ENCODE measurements at regions not wholly inside any gene's neighbourhood (a gene's known extent, or its start where the extent isn't known, plus 50 kb on each side); places are given as distances from the start of the nearest gene placed in this dataset.
A peak's percentile ranks its signal among the peaks of the same experiment; 100 is the strongest.
"Not testable (repeated sequence)": the region's sequence is repeated elsewhere in the genome, so short reads cannot be mapped to it uniquely, and the experiment has no call there.

DNA sequence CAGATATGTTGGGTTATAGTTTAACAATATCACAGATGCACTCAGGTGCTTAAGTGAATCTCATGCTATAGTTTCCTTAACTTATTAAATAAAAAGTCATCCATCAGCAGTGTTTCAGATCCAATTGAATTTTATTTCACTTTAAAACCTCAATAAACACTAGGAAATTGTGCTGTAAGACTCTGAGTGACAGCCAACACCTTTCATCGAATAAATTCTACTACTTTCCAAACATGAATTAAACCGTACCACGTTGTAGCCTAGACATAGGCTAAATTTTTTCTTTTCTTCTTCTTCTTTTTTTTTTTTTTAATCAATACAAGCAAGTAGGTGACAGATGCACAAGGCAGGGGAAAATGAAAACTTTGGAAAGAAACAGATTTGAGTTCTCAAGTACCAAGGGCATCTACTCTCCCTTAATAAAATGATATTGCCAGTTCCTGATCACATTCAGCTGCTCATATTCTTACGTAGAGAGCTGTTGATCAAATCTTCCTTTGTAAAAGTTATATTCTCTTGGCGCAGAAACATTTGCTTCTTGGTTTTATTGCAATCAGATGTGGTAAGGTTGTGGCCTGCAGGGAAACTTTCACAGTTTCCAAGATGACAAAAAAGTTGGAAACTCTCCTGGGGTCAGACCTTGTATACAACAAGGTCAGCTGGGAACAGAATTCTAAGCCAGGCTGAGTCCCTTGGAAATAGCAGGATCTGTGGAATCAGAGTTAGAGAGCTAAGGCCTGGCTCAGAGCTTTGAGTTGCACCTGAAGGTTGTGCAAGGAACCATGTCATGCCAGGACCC, 147.7 kb downstream of the CD47 start:
- no peak for DNase-seq (ENCODE audit: low spot score)

DNA sequence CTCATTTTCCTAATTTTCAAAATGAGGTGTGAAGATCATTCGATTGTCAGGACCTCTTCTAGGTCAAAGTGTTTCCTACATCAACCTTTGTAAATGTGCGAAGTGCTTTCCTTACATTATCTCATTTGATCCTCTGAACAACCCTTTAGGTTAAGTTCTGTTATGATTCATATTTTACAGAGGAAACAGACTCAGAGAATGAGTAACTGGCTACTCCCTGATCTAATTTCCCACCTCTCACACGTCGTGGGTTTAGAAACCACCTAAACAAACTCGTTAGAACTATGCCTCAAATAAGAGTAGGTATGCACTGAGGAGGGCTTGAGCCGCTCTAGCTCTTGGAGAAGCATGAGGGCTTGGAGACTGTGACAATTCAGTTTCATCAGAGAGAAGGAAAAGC, 148.6 kb downstream of the CD47 start:
- no peak for DNase-seq (ENCODE audit: low spot score)

DNA sequence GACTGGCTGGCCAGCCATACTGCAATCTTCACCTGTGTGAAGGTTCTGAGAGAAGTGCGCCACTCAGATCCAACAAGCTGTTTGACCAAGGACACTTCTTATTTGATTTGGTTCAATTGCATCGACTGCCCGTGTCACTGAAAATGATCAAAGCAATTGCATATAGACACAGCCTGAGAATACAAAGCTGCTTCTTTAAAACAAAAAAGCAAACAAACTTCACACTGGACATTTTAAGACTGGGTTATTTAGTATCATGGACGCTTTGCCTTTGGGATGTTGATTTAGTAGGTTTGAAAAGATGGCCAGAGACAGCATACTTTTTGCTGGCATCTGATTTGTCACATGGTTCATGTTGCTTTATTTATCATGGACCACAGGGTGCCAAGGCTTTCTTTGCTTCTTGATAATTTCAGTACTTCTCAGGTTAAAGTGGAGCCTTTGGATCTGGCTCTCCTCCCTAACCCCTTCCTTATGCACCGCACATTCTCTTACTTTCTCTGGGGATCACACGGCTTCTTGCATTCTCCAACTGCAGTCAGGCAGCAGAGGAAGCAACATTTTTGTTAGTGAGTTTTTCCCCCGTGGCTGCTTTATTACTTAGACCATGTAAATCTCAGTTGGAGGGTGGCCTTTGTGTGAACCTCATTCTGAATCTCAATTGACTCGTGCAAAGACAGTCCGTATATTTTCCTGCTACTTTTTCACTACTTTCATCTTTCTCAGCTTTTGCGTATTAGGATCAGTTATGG, 151.0 kb downstream of the CD47 start:
- DNase-seq (ENCODE audit: low spot score) = no peak

DNA sequence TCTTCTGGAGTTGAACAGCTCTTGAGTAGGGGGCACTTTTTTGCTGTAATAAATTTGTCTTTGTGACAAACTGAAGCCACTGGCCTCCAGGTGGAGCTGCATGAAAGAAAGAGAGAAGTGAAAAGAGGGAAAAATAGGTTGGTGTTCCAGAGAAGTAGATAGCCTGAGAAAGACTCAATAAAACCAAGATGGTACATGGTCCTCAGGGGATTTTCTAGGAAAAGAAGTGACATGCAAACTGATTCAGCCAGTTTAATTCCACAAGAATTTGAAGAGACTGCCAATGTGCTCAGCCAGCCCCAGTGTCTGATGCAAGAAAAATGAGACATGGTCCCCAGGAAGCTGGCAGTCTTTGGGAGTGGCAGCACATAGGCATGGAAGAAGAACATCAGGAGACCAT, 152.7 kb downstream of the CD47 start:
- no peak for DNase-seq (ENCODE audit: low spot score)

DNA sequence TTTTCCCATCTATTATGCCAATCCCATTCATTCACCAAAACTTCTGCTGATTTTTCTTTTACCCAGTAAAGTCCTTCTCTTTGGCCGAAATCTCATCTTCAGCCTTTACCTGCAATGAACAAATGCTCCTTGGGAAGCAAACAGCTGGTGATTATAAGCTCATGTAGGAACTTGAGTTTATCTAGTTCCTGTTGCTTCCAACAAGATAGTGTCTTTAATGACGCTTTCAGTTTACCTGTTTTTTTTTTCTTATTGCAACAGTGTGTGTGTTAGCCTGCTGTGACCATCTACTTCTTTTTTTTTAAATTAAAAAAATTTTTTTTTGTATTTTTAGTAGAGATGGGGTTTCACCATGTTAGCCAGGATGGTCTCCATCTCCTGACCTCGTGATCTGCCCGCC, 156.0 kb downstream of the CD47 start:
- no peak for DNase-seq (ENCODE audit: low spot score)

DNA sequence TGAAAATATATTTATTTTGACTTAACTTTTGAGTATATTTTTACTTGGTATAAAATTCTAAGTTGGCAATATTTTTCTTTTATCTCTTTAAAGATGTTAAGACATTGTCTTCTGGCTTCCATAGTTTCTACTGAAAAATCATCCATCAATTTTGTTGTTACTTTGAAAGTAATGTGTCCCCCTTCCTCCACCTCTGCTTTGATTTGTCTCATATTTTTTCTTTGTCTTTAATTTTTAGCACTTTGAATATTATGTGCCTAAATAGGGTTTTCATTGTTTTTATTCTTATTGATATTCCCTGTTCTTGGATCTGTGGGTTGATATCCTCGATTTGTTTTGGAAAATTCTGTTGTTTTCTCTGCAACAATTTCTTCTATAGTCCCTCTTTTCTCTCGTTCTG, 157.4 kb downstream of the CD47 start:
- no peak for DNase-seq (ENCODE audit: low spot score)

DNA sequence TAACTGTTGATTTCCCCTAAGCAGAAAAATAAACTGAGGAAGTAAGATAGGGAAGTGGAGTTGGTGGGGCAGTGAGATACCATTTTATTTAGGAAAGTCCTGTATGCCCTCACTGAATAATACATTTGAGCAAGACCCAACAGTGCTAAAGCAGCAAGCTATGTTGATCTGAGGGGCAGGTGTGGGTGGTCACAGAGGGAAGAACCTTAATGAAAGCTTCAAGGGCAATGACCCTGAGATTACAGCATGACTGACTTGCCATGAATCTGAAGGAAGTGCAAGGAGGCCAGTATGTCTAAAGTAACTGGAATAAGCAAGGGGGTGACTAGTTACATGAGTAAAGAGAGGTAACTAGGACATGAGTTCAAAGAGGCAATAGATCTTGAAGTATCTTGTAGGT, 159.5 kb downstream of the CD47 start:
- no peak for DNase-seq (ENCODE audit: low spot score)

DNA sequence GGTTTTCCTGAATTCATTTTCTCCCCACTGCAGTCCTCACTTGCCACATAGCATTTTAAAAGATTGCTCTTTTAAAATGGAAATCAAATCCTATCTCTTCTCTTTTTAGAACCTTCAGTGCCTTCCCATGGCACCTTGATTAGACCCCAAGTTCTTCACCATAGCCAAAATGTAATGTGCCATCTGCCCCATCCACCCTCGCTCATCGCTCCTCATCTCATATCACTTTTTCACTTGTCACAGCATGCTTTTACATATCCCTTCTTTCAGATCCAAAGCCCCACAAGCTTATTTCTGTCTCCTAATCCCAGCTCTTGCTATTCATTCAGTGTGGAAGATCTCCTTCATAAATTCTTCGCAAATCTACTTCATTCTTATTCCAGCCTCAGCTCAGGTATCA, 161.7 kb downstream of the CD47 start:
- DNase-seq (ENCODE audit: low spot score) = no peak

DNA sequence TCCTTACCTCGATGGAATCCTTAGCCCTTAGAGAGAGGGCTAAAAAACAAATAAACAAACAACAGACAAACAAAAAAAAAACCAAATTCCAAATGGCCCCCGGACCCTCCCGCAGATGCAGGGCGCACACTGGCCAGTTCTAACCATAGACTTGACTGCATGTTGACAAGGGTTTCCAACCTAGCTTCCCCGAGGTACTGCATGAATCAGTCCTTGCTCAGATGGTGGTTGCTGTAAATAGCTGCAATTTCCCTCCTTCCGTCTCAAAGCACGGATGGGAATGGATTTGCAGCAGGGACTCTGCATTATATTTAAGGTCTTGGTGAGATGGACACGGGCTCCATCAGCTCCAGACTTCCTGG, 162.8 kb downstream of the CD47 start:
- DNase-seq (ENCODE audit: low spot score) = peak; percentile 41

DNA sequence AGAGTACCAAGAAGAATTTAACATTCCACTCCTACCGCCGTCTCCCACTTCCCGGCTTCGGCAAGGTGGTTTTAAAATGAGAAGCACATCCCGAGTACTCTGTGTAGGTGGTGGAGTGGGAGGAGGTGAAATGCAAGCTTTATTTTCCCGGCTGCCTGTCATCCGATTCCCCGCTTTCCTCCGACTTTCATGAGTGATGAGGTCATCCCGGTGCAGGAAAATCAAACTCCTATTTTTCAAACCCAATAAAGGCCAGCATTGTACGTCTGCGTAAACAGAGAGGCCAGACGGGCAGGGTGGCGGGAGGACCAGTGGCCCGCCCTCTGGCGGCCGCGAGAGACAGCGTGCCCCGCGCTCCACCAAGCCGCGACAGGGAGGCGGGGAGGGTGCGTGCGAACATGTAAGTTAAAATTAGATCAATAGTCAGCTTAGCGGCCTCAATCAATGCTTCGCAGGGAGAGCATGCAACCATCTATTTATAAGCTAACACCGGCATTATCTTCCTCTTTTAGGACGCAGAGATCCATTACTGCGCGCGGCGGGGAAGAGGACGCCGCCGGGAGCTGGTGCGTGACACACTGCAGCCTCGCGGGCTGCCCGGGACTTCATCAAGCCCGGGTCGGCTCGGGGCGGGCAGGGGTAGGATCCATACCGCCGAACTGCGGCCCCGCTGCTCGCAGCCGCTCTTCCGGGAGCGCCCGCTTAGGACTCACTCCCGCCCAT, 163.3 kb downstream of the CD47 start:
- DNase-seq (ENCODE audit: low spot score) = peak; percentile 90

DNA sequence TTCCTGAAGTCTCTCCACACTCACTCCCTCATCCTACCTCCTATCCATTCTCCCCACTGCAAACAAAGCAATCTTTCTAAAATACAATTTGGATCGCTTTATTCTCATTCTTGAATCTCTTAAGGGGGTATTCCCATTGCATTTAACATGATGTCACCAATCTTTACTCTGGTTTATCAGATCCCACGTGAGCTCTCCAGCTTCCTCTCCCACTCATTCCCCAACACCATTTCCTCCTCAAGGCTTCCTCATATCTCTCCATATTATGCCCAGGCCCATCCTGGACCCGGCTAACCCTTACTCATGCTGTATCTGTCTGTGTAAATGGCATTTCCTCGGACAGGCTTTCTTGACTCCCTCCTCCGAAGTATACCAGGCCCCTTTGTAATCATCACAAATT, 165.0 kb downstream of the CD47 start:
- no peak for DNase-seq (ENCODE audit: low spot score)

DNA sequence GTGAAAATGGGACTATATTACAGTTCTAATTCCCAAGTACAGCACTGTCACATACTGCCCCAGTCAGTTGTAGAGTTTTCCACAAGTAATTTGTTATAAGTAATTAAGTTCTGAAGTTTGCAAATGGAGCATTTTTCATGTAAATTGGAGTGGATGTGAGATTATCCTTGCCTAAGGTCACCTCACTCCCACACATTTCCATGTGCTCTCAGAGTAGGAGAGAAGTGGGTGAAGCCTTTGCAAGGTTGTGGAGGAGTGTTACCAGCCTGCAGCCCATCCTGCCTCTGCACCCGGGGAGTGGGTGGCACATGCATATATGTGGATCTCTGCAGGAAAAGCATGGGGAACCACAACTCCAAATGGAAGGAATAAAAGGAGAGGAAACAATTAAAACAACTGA, 169.8 kb downstream of the CD47 start:
- DNase-seq (ENCODE audit: low spot score) = no peak

DNA sequence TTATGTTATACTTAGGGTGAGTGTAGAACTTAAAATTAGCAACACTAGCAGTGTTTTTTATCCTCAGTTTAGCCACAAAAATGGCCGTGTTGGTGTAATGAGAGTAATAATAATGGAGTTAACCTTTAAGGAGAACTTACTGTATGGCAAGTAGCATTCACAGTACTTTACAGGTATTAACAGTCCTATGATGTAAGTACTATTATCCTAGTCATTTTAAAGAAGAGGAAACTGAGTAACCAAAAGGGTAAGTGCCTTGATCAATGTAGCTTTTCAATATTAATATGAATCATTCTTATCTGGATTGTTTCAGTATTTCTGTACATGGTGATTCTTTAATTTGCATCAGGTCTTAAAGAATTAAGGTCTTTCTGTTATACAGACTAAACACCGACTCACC, 170.3 kb downstream of the CD47 start:
- DNase-seq (ENCODE audit: low spot score) = no peak

DNA sequence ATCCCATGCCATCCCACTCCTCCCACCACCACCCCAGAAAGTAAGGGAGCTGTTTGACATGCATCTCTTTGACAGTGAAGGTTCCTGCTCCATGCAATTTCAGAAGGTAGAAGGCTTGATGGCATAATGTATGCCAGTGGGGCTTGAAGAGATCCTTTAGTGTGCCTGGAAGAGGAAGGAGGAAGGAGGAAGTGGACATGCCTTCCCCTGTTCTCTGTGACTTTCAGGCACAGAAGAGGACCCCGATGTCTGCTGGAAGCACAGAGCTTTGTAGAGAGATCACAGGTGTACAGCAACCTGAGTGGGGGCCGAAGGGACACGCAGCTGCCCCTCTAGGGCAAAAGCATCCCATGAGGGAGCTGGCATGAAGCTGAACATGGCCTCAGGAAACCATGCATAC, 171.6 kb downstream of the CD47 start:
- no peak for DNase-seq (ENCODE audit: low spot score)

DNA sequence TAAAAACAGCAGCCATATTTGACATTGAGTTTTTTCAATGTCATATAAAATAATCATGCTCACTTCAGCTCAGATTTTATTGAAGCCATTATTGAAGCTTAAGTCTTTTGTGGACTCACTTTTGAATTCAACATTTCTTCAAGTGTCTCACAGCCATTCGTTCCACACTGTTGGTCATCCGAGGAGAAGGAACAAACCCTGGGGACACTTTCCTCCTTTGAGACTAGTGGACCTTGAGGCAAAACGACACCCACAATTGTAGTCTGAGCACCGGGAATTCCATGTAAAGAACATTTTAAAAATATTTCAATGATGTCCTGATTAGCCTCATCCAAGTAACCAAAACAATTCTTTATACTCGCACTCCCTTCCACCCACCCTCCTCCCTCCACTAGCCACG, 174.7 kb downstream of the CD47 start:
- DNase-seq (ENCODE audit: low spot score) = no peak

DNA sequence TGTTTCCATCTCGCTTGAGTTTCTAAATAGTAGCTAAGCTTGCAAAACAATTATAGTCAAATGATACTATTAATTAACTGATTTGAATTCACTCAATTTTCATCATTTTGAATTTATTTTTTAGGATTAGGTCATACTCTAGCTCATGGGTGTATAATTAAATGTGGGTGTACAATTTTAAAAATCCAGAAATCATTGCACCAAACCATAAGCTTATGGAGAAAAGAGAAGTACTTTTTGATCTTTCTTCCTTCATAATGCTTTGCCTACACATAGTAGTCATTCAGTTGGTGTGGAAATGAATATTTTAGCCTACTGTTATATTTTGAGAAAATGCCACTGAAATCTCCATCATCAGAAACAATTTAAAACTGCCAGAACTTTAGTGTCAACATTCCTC, 175.1 kb downstream of the CD47 start:
- DNase-seq (ENCODE audit: low spot score) = no peak

DNA sequence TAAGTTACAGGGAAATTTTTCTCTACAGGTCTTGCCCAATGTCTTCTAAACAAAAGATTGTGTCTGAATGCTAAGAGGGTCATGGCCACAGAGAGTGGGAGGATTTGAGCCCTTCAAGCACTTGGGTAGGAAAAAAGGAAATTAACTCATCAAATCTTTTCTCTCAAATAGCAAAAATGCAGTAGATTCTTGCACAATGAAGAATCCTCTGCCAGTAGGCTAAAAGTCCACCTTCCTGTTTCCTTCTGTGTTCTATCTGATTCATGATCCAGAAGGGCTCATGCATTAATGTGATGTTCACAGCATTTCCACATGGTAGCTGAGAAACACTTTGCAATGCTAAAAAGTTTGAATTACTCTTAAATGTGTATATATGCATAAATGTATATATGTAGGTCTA, 177.1 kb downstream of the CD47 start:
- DNase-seq (ENCODE audit: low spot score) = no peak

DNA sequence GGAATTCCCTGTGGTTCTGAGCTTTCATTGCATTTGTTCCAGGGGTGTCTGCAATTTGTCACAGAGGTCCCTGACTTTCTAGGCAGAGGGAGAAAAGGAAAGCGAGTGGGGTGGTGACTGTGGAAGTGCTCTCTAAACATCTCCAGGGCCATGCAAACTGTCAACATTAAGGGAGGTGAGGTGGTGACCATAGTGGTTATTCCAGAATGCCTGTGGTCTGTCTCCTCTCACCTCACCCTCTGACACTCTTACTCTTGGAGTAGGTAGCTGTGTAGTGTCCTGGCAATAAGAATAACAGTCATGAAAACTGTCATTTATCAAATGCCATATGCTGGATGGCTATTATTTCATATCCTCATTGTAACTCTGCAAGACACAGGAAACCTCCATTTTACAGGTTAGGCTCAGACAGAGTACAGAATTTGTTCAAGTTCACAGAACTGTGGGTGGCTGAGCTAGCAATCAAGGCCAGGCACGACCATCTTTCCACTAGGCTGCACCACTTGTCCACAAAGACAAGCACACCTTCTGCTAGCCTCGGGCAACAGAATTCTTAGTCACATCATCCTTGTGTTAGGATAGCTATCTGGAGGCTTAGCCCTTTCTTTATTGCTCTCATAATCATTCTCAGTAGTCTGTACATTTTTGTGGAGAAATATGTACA, 179.4 kb downstream of the CD47 start:
- DNase-seq (ENCODE audit: low spot score) = no peak

DNA sequence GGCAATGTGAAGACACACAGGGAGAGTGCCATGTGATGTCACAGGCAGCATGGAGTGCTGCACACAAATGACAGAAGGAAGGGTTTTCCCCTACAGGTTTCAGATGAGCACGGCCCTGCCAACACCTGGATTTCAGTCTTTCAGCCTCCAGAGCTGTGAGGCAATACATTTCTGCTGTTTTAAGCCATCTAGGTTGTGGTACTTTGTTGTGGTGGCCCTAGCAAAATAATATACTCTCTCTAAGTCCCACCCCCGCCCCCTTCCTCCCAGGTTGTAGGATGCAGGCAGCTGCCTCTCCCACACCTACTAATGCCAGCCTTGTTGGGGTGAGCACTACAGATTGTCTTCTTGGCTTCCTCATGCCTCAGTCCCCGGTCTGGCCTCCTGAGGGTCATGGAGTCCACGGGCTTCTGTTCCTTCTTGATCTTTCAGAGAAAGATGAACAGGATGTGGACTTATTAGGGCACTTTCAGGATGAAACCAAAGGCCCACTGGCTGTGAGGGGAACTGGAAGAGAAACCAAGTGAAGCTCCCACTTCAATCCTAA, 180.0 kb downstream of the CD47 start:
- no peak for DNase-seq (ENCODE audit: low spot score)

DNA sequence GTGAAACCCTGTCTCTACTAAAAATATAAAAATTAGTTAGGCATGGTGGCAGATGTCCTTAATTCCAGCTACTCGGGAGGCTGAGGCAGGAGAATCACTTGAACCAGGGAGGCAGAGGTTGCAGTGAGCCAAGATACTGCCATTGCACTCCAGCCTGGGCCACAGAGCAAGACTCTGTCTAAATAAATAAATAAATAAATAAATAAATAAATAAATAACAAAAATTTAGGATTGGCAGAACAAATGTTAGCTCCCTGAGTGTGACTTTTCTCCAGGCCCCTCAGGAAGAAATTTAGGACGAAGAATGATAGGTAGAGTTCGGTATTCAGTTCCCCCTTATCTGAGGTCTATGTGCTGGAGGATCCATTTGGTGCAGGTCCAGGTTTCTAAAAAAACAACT, 181.2 kb downstream of the CD47 start:
- not testable (repeated sequence) for DNase-seq (ENCODE audit: low spot score)

DNA sequence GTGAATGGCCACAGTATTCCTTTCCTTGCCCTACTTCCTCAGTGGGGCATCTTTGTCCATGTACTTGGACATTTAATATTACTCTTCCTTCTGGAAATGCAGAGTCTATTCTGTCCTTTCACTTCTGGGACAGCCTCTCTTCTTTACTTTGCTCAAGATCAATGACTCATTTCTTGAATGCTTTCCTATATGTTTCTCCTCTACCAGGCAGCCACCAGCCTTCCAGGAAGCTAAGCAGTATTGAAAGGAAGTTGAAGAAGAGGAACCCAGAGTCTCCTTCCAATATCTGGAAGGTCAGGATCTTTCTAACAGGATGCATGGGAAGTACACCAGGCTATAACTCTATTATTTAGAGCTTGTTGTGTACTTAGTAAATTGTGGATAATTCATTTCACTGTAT, 182.8 kb downstream of the CD47 start:
- DNase-seq (ENCODE audit: low spot score) = no peak

DNA sequence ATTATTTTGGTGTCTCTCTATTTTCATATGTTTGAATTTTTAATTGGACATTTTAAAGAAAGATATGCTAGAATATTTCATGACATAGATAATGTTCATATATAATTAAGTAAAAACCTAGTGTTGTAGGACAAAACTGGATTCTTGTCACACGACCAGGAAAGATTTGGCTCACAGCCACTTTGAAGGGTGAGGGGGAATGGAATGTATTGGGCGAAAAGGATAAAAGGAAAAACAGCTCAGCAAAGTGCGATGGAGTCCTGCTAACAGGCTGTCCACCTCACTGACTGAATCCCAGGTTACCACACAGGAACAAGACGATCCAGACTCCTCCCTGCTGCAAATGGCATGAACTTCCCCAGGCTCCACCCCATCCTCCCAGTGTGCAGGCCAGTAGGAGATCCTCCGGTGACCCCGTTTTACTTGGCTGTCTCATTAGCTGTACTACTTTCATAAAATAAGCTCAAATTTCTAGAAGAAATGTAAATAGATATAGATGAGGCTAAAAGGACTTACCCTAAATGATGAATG, 186.2 kb downstream of the CD47 start:
- DNase-seq (ENCODE audit: low spot score) = no peak
